IMR-90 (cell line): ENCODE measurements at regions not wholly inside any gene's neighbourhood (a gene's known extent, or its start where the extent isn't known, plus 50 kb on each side); places are given as distances from the start of the nearest gene placed in this dataset.

Source experiments
- ATAC-seq: fragments of 200-7000 bp; cut with Tn5 transposase; 2 replicates; pipeline ENCODE4 v1.9.1; 2020; ENCODE audit warnings: low read depth, mild to moderate bottlenecking, moderate library complexity
- BruUV-seq: library from RNA; stranded (reverse); fragments of 400-500 nt; replicated peaks from 2 replicates; lab custom pipeline; 2021; lab: Mats Ljungman, UMichigan
- CTCF ChIA-PET: fragments of 300-600 bp; formaldehyde crosslinking; extraction: SDS; loops from one replicate; lab custom pipeline; 2021; ENCODE audit warnings: antibody characterized with exemption; lab: Yijun Ruan, JAX
- POLR2A ChIA-PET: fragments of 300-600 bp; sonication (Branson Sonifier 250); formaldehyde crosslinking; loops from one replicate; lab custom pipeline; 2022; ENCODE audit warnings: antibody characterized with exemption; ENCODE audit not compliant: unreplicated experiment; lab: Charles Lee
- DNase-seq: peaks from one replicate; pipeline ENCODE4 v3.0.0; 2013
- H2AFZ ChIP-seq: replicated peaks from 2 replicates; pipeline ENCODE3; 2013; ENCODE audit warnings: low read length, mild to moderate bottlenecking; ENCODE audit not compliant: poor library complexity
- H2AK5ac ChIP-seq: 2 replicates; pipeline ENCODE4 v1.6.1; 2013; ENCODE audit warnings: low read depth, low read length, inconsistent platforms
- H2AK9ac ChIP-seq: replicated peaks from 2 replicates; pipeline ENCODE3; 2013; ENCODE audit warnings: mild to moderate bottlenecking, low read depth, low read length, moderate library complexity; ENCODE audit not compliant: poor library complexity
- H2BK120ac ChIP-seq: 2 replicates; pipeline ENCODE4 v1.6.1; 2013; ENCODE audit warnings: low read depth, low read length, inconsistent platforms
- H2BK15ac ChIP-seq: 3 replicates; pipeline ENCODE4 v1.6.1; 2013; ENCODE audit warnings: low read depth, low read length, inconsistent platforms
- H2BK20ac ChIP-seq: 2 replicates; pipeline ENCODE4 v1.6.1; 2013; ENCODE audit warnings: low read depth, mild to moderate bottlenecking, inconsistent platforms, low read length, moderate library complexity
- H2BK5ac ChIP-seq: 2 replicates; pipeline ENCODE4 v1.6.1; 2013; ENCODE audit warnings: mild to moderate bottlenecking, low read depth, low read length, inconsistent platforms; ENCODE audit not compliant: poor library complexity, severe bottlenecking
- H3K14ac ChIP-seq: replicated peaks from 2 replicates; pipeline ENCODE4 v1.6.1; 2013; ENCODE audit warnings: low read depth, low read length, inconsistent platforms
- H3K18ac ChIP-seq: 2 replicates; pipeline ENCODE4 v1.6.1; 2013; ENCODE audit warnings: low read depth, low read length, control low read depth
- H3K23ac ChIP-seq: 2 replicates; pipeline ENCODE4 v1.6.1; 2013; ENCODE audit warnings: low read depth, low read length, inconsistent platforms
- H3K27ac ChIP-seq: 2 replicates; pipeline ENCODE4 v1.5.1; 2013; ENCODE audit warnings: mild to moderate bottlenecking, control low read depth, low read length; ENCODE audit not compliant: insufficient read depth
- H3K27me3 ChIP-seq: 2 replicates; pipeline ENCODE4 v1.6.1; 2013; ENCODE audit warnings: low read length; ENCODE audit not compliant: control insufficient read depth, insufficient read depth
- H3K36me3 ChIP-seq: 2 replicates; pipeline ENCODE4 v1.6.1; 2013; ENCODE audit warnings: low read length, mixed read lengths; ENCODE audit not compliant: control insufficient read depth, insufficient read depth
- H3K4ac ChIP-seq: 2 replicates; pipeline ENCODE4 v1.6.1; 2013; ENCODE audit warnings: low read depth, low read length, inconsistent platforms
- H3K4me1 ChIP-seq: 2 replicates; pipeline ENCODE4 v1.6.1; 2013; ENCODE audit warnings: low read length, mixed read lengths; ENCODE audit not compliant: control insufficient read depth, insufficient read depth
- H3K4me2 ChIP-seq: 2 replicates; pipeline ENCODE4 v1.6.1; 2013; ENCODE audit warnings: low read depth, mild to moderate bottlenecking, control low read depth, low read length, moderate library complexity
- H3K4me3 ChIP-seq: 2 replicates; pipeline ENCODE4 v1.5.1; 2013; ENCODE audit warnings: low read depth, mild to moderate bottlenecking, control low read depth, low read length, moderate library complexity; ENCODE audit not compliant: insufficient read depth
- H3K56ac ChIP-seq: 2 replicates; pipeline ENCODE4 v1.6.1; 2013; ENCODE audit warnings: low read length, inconsistent platforms; ENCODE audit not compliant: insufficient read depth; ENCODE audit errors: extremely low read depth
- H3K79me1 ChIP-seq, 2 experiments: 2 replicates each; pipeline ENCODE4 v1.6.1; 2013; ENCODE audit warnings: low read length in 2 of 2, inconsistent platforms in 1 of 2, low read depth in 1 of 2
- H3K9ac ChIP-seq: 2 replicates; pipeline ENCODE4 v1.6.1; 2013; ENCODE audit warnings: low read depth, low read length, control low read depth
- H3K9me1 ChIP-seq: 2 replicates; pipeline ENCODE4 v1.6.1; 2013; ENCODE audit warnings: low read length, inconsistent platforms; ENCODE audit not compliant: insufficient read depth
- H3K9me3 ChIP-seq: 2 replicates; pipeline ENCODE4 v1.6.1; 2013; ENCODE audit warnings: low read length; ENCODE audit not compliant: control insufficient read depth, insufficient read depth
- H4K20me1 ChIP-seq: 2 replicates; pipeline ENCODE4 v1.6.1; 2013; ENCODE audit warnings: low read length, inconsistent platforms; ENCODE audit not compliant: insufficient read depth
- H4K5ac ChIP-seq: 2 replicates; pipeline ENCODE4 v1.6.1; 2013; ENCODE audit warnings: mild to moderate bottlenecking, low read depth, low read length, control low read depth
- H4K8ac ChIP-seq, 2 experiments: 2 replicates each; pipeline ENCODE4 v1.6.1; 2013; ENCODE audit warnings: low read depth in 2 of 2, low read length in 2 of 2, control low read depth in 1 of 2, inconsistent platforms in 1 of 2
- H4K91ac ChIP-seq: 2 replicates; pipeline ENCODE4 v1.6.1; 2013; ENCODE audit warnings: low read depth, low read length, inconsistent platforms; ENCODE audit not compliant: insufficient read depth
- CTCF ChIP-seq: conservative IDR thresholded peaks from 2 replicates; pipeline ENCODE4 v1.5.1; 2012; ENCODE audit warnings: mild to moderate bottlenecking, low read depth, low read length, improper control_type of control experiment
- FOS ChIP-seq: fragments of 150-350 bp; IDR thresholded peaks from 2 replicates; pipeline ENCODE4 v1.6.1; 2016; ENCODE audit warnings: low read depth, low read length
- MAFK ChIP-seq: IDR thresholded peaks from 2 replicates; pipeline ENCODE4 v1.6.1; 2012; ENCODE audit warnings: low read depth, low read length, improper control_type of control experiment
- POLR2A ChIP-seq: IDR thresholded peaks from 2 replicates; pipeline ENCODE4 v1.6.1; 2012; ENCODE audit warnings: mild to moderate bottlenecking, low read depth, low read length
- RFX5 ChIP-seq: IDR thresholded peaks from 2 replicates; pipeline ENCODE4 v1.8.0; 2012; ENCODE audit warnings: low read depth, mild to moderate bottlenecking, low read length, moderate library complexity
- USF2 ChIP-seq: fragments of 150-350 bp; IDR thresholded peaks from 2 replicates; pipeline ENCODE4 v1.6.1; 2017; ENCODE audit warnings: mild to moderate bottlenecking, antibody characterized with exemption, low read length, low read depth
- WGBS, 2 experiments: methylation state at CpG; one replicate each; pipeline versions ENCODE4 v1.1.5 to v1.1.7; 2013; ENCODE audit warnings: missing lambda C conversion rate in 2 of 2; ENCODE audit not compliant: insufficient read length in 1 of 2; ENCODE audit errors: extremely low coverage in 2 of 2; 5-methylcytosine and 5-hydroxymethylcytosine counted together
- dilution Hi-C: fragments of 300-500 bp; cut with HindIII; formaldehyde crosslinking; loops from one replicate; pipeline ENCODE4 v1.14.3; 2018; ENCODE audit warnings: low sequenced_read_pairs; ENCODE audit not compliant: unreplicated experiment
- in situ Hi-C: fragments of 300-500 bp; cut with MboI; formaldehyde crosslinking; loops from 3 replicates; pipeline ENCODE4 v1.14.3; 2019; ENCODE audit warnings: low sequenced_read_pairs, inconsistent platforms, mixed read lengths
- intact Hi-C: fragments of 100-400 bp; cut with micrococcal nuclease; formaldehyde crosslinking; loops from 2 replicates; pipeline ENCODE4 v1.10.0; 2022

- no peak overlapping the region for H3K4me2 ChIP-seq
- in situ Hi-C loops = no loop called here
- POLR2A ChIA-PET = no interaction called here
- H2BK120ac ChIP-seq = no peak overlapping the region
- no peak overlapping the region for H4K8ac ChIP-seq
- H3K23ac ChIP-seq = no peak overlapping the region
- no peak overlapping the region for H3K27ac ChIP-seq
- dilution Hi-C loops = no loop called here
- peaks cover 5% of the 10 kb centered on the region; the same call in 1 of the 2 replicates for H3K4me1 ChIP-seq
- H2AK5ac ChIP-seq = no peak overlapping the region
- H3K18ac ChIP-seq = no peak overlapping the region
- H3K4me3 ChIP-seq = no peak overlapping the region
- H3K14ac ChIP-seq = no peak overlapping the region
- no peak overlapping the region for H3K4ac ChIP-seq
- H2BK15ac ChIP-seq = no peak overlapping the region
- TF ChIP-seq MAFK (no peak), CTCF (no peak), POLR2A (no peak), USF2 (no peak), RFX5 (no peak), FOS (no peak)
- no peak overlapping the region for H3K9ac ChIP-seq
- no peaks in the 10 kb centered on the region for H3K79me1 ChIP-seq
- H2BK20ac ChIP-seq = no peak overlapping the region
- no peak overlapping the region for H2BK5ac ChIP-seq
- no CpG with 5 or more reads among the region's 7 CpGs for WGBS, 2 experiments
- H4K20me1 ChIP-seq = no peaks in the 10 kb centered on the region
- no peak overlapping the region for H4K91ac ChIP-seq
- intact Hi-C loops = loop anchor here (10.0 kb wide), 1 partner anchor 263 kb away; the partner anchor contains the start of gene SIPA1L2
- CTCF ChIA-PET = no interaction called here
- H3K56ac ChIP-seq = no peak overlapping the region
- no peak overlapping the region for H4K5ac ChIP-seq
- H2AK9ac ChIP-seq = no peak overlapping the region
- no peaks in the 10 kb centered on the region for H3K36me3 ChIP-seq
- DNase-seq = no peak
- peaks cover 4% of the 10 kb centered on the region for H3K9me3 ChIP-seq
- BruUV-seq = no TSS peak
- H2AFZ ChIP-seq = no peak overlapping the region
- no peak for ATAC-seq
- peaks cover 3% of the 10 kb centered on the region for H3K27me3 ChIP-seq
- no peaks in the 10 kb centered on the region for H3K9me1 ChIP-seq
Measured at GRCh38 chr1:232897949-232898465, 52.4 kb upstream of the NTPCR start.
